ENCODE measurements at regions not wholly inside any gene's neighbourhood (a gene's known extent, or its start where the extent isn't known, plus 50 kb on each side); places are given as distances from the start of the nearest gene placed in this dataset.

DNA sequence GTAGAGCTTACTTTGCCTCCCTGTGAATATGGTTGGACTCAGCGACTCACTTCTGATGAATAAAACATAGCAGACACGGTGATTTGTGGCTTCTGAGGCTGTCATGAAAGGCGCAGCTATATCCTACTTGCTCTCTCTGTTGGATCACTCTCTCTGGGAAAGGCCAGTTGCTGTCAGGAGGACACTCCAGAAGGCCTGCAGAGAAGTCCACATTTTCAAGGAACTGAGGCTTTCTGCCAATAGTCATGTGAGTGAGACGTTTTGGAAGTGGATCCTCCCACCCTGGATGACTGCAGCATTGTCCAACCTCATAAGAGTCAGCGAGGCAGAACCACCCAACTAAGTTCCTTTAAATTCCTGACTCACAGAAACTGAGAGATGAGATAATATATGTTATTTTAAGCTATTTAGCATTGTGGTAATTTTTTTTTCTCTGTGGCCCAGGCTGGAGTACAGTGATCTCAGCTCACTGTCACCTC lies 156.0 kb upstream of the MAST4 start (continued):
- no peak for TF ChIP-seq ZFP41 (tag by site-specific recombination; IDR thresholded peaks at IDR 0.05; ENCODE audit: borderline replicate concordance)
- TF ChIP-seq ZNF214 (tag by site-specific recombination; IDR thresholded peaks at IDR 0.05; ENCODE audit: borderline replicate concordance): no peak
- no peak for TF ChIP-seq ZNF114 (tag by site-specific recombination; IDR thresholded peaks at IDR 0.05)
- no peak for TF ChIP-seq ZNF202 (tag by site-specific recombination; IDR thresholded peaks at IDR 0.05; ENCODE audit: borderline replicate concordance)
- no peak for TF ChIP-seq KLF9 (tag by site-specific recombination; IDR thresholded peaks at IDR 0.05; ENCODE audit: low read depth)
- TF ChIP-seq, protein P1, sequence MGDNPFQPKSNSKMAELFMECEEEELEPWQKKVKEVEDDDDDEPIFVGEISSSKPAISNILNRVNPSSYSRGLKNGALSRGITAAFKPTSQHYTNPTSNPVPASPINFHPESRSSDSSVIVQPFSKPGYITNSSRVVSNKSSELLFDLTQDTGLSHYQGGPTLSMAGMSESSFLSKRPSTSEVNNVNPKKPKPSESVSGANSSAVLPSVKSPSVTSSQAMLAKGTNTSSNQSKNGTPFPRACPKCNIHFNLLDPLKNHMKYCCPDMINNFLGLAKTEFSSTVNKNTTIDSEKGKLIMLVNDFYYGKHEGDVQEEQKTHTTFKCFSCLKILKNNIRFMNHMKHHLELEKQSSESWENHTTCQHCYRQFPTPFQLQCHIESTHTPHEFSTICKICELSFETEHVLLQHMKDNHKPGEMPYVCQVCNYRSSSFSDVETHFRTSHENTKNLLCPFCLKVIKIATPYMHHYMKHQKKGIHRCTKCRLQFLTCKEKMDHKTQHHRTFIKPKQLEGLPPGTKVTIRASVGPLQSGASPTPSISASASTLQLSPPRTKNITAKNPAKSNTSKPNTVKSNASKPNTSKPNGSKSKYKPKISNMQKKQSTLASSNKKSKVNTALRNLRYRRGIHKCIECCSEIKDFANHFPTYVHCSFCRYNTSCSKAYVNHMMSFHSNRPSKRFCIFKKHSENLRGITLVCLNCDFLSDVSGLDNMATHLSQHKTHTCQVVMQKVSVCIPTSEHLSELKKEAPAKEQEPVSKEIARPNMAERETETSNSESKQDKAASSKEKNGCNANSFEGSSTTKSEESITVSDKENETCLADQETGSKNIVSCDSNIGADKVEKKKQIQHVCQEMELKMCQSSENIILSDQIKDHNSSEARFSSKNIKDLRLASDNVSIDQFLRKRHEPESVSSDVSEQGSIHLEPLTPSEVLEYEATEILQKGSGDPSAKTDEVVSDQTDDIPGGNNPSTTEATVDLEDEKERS (tag by site-specific recombination; IDR thresholded peaks at IDR 0.05): no peak
- TF ChIP-seq ZNF560 (tag by site-specific recombination; IDR thresholded peaks at IDR 0.05; ENCODE audit: borderline replicate concordance): no peak
- TF ChIP-seq SP3 (tag by site-specific recombination; IDR thresholded peaks at IDR 0.05): peak; percentile 48
- TF ChIP-seq MZF1 (tag by site-specific recombination; IDR thresholded peaks at IDR 0.05; ENCODE audit: borderline replicate concordance): no peak
- TF ChIP-seq, protein P2, sequence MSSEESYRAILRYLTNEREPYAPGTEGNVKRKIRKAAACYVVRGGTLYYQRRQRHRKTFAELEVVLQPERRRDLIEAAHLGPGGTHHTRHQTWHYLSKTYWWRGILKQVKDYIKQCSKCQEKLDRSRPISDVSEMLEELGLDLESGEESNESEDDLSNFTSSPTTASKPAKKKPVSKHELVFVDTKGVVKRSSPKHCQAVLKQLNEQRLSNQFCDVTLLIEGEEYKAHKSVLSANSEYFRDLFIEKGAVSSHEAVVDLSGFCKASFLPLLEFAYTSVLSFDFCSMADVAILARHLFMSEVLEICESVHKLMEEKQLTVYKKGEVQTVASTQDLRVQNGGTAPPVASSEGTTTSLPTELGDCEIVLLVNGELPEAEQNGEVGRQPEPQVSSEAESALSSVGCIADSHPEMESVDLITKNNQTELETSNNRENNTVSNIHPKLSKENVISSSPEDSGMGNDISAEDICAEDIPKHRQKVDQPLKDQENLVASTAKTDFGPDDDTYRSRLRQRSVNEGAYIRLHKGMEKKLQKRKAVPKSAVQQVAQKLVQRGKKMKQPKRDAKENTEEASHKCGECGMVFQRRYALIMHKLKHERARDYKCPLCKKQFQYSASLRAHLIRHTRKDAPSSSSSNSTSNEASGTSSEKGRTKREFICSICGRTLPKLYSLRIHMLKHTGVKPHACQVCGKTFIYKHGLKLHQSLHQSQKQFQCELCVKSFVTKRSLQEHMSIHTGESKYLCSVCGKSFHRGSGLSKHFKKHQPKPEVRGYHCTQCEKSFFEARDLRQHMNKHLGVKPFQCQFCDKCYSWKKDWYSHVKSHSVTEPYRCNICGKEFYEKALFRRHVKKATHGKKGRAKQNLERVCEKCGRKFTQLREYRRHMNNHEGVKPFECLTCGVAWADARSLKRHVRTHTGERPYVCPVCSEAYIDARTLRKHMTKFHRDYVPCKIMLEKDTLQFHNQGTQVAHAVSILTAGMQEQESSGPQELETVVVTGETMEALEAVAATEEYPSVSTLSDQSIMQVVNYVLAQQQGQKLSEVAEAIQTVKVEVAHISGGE (tag by site-specific recombination; conservative IDR thresholded peaks at IDR 0.05; ENCODE audit: low read depth): no peak
- TF ChIP-seq MEIS1 (CRISPR knock-in tag; IDR thresholded peaks at IDR 0.05; ENCODE audit: borderline replicate concordance): no peak
- TF ChIP-seq SETDB1 (IDR thresholded peaks at IDR 0.05; ENCODE audit: insufficient read length, low read length): peak; percentile 54
- TF ChIP-seq ZNF629 (tag by site-specific recombination; IDR thresholded peaks at IDR 0.05): no peak
- no peak for TF ChIP-seq WT1 (tag by site-specific recombination; IDR thresholded peaks at IDR 0.05)
- no peak for TF ChIP-seq BCL11B (tag by site-specific recombination; IDR thresholded peaks at IDR 0.05; ENCODE audit: low read depth)
- TF ChIP-seq KLF7 (tag by site-specific recombination; IDR thresholded peaks at IDR 0.05; ENCODE audit: borderline replicate concordance): no peak
- TF ChIP-seq, protein P3, sequence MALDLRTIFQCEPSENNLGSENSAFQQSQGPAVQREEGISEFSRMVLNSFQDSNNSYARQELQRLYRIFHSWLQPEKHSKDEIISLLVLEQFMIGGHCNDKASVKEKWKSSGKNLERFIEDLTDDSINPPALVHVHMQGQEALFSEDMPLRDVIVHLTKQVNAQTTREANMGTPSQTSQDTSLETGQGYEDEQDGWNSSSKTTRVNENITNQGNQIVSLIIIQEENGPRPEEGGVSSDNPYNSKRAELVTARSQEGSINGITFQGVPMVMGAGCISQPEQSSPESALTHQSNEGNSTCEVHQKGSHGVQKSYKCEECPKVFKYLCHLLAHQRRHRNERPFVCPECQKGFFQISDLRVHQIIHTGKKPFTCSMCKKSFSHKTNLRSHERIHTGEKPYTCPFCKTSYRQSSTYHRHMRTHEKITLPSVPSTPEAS (tag by site-specific recombination; IDR thresholded peaks at IDR 0.05): no peak
- 0 out of 2 replicates have a peak, but pooled peaks have one; percentile 31 for TF ChIP-seq ZNF184 (tag by site-specific recombination; IDR thresholded peaks at IDR 0.05)
- no peak for TF ChIP-seq ZBTB20 (tag by site-specific recombination; IDR thresholded peaks at IDR 0.05)
- TF ChIP-seq ZNF555 (tag by site-specific recombination; conservative IDR thresholded peaks at IDR 0.05): no peak
- TF ChIP-seq, protein P4, sequence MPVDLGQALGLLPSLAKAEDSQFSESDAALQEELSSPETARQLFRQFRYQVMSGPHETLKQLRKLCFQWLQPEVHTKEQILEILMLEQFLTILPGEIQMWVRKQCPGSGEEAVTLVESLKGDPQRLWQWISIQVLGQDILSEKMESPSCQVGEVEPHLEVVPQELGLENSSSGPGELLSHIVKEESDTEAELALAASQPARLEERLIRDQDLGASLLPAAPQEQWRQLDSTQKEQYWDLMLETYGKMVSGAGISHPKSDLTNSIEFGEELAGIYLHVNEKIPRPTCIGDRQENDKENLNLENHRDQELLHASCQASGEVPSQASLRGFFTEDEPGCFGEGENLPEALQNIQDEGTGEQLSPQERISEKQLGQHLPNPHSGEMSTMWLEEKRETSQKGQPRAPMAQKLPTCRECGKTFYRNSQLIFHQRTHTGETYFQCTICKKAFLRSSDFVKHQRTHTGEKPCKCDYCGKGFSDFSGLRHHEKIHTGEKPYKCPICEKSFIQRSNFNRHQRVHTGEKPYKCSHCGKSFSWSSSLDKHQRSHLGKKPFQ (tag by site-specific recombination; IDR thresholded peaks at IDR 0.05): no peak
- TF ChIP-seq ZNF596 (tag by site-specific recombination; IDR thresholded peaks at IDR 0.05): no peak
- no peak for TF ChIP-seq ZNF112 (tag by site-specific recombination; IDR thresholded peaks at IDR 0.05)
- TF ChIP-seq, protein P5, sequence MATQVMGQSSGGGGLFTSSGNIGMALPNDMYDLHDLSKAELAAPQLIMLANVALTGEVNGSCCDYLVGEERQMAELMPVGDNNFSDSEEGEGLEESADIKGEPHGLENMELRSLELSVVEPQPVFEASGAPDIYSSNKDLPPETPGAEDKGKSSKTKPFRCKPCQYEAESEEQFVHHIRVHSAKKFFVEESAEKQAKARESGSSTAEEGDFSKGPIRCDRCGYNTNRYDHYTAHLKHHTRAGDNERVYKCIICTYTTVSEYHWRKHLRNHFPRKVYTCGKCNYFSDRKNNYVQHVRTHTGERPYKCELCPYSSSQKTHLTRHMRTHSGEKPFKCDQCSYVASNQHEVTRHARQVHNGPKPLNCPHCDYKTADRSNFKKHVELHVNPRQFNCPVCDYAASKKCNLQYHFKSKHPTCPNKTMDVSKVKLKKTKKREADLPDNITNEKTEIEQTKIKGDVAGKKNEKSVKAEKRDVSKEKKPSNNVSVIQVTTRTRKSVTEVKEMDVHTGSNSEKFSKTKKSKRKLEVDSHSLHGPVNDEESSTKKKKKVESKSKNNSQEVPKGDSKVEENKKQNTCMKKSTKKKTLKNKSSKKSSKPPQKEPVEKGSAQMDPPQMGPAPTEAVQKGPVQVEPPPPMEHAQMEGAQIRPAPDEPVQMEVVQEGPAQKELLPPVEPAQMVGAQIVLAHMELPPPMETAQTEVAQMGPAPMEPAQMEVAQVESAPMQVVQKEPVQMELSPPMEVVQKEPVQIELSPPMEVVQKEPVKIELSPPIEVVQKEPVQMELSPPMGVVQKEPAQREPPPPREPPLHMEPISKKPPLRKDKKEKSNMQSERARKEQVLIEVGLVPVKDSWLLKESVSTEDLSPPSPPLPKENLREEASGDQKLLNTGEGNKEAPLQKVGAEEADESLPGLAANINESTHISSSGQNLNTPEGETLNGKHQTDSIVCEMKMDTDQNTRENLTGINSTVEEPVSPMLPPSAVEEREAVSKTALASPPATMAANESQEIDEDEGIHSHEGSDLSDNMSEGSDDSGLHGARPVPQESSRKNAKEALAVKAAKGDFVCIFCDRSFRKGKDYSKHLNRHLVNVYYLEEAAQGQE (tag by site-specific recombination; IDR thresholded peaks at IDR 0.05): no peak
- no peak for TF ChIP-seq ZNF350 (tag by site-specific recombination; IDR thresholded peaks at IDR 0.05)
- TF ChIP-seq ZSCAN16 (tag by site-specific recombination; IDR thresholded peaks at IDR 0.05): no peak
- no peak for TF ChIP-seq GFI1B (tag by site-specific recombination; IDR thresholded peaks at IDR 0.05)
- TF ChIP-seq ZNF140 (tag by site-specific recombination; IDR thresholded peaks at IDR 0.05): no peak
- TF ChIP-seq SP7 (tag by site-specific recombination; IDR thresholded peaks at IDR 0.05): peak; percentile 28; the same call in 1 of the 2 replicates
